Vagina (tissue), 2 donors: ENCODE measurements at regions not wholly inside any gene's neighbourhood (a gene's known extent, or its start where the extent isn't known, plus 50 kb on each side); places are given as distances from the start of the nearest gene placed in this dataset.

Source experiments
- DNase-seq, 2 donors: peaks; one replicate each; pipeline ENCODE4 v3.0.0-alpha.2; 2017; ENCODE audit errors: extremely low spot score in 2 of 2
- H3K27ac ChIP-seq: fragments of 200-600 bp; sonication (generic); one replicate; pipeline ENCODE4 v1.5.1; 2019
- H3K27me3 ChIP-seq: fragments of 200-600 bp; sonication (generic); one replicate; pipeline ENCODE4 v1.5.1; 2019
- H3K36me3 ChIP-seq, 2 donors: fragments of 200-600 bp; sonication (generic); one replicate each; pipeline ENCODE4 v1.5.1; 2017 to 2019
- H3K4me1 ChIP-seq: fragments of 200-600 bp; sonication (generic); one replicate; pipeline ENCODE4 v1.5.1; 2019
- H3K4me3 ChIP-seq, 2 donors: fragments of 200-600 bp; sonication (generic); 1 replicate in 1 of 2; 2 replicates in 1 of 2; pipeline ENCODE4 v1.5.1; 2016 to 2019
- H3K9me3 ChIP-seq: fragments of 200-600 bp; sonication (generic); one replicate; pipeline ENCODE4 v1.5.1; 2019
- POLR2A ChIP-seq, 2 donors: fragments of 450-650 bp; IDR thresholded peaks; one replicate each; pipeline ENCODE4 v1.6.1; 2017; ENCODE audit warnings: antibody characterized with exemption in 2 of 2, mild to moderate bottlenecking in 2 of 2, moderate library complexity in 2 of 2
- POLR2AphosphoS5 ChIP-seq, 2 donors: sonication (generic); formaldehyde crosslinking; IDR thresholded peaks; one replicate each; pipeline ENCODE4 v1.9.0; 2017; ENCODE audit warnings: antibody characterized with exemption in 2 of 2, mild to moderate bottlenecking in 2 of 2, low read depth in 1 of 2; ENCODE audit not compliant: insufficient read depth in 1 of 2
- intact Hi-C: fragments of 100-400 bp; cut with DNase I; formaldehyde crosslinking; loops from one replicate; pipeline ENCODE4 v1.15.1; 2023
- TF ChIP-seq, protein P1 (sequence below), 3 experiments: fragments of 450-650 bp in 2 of 3; fragments of 200-600 bp in 1 of 3; sonication (generic) in 1 of 3; IDR thresholded peaks; one replicate each; pipeline ENCODE4 v1.5.1; 2017 to 2019; ENCODE audit warnings: antibody characterized with exemption in 3 of 3, mild to moderate bottlenecking in 2 of 3, moderate library complexity in 2 of 3

DNA sequence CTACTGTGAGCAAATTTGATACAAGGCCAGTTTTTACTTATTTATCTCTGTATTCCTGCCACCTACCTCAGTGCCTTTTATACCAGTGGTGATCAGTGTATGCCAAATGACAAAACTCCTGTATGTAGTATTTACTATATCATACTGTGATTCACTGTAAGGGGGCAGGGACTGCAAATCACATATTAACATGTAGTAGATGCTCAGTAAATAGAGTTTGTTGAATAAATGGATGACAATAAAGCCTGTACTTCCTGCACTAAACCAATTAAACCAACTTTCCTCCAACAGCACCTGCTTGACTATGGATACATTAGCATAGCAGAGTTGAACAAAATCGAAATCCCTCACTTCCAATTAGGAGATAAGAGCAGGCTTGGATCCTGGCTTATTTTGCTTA lies 73.3 kb upstream of the C1orf87 start:
- TF ChIP-seq POLR2AphosphoS5 (IDR thresholded peaks at IDR 0.05; ENCODE audit: insufficient read depth in 1 of 2, low read depth in 1 of 2) (no peak), POLR2A (IDR thresholded peaks at IDR 0.05) (no peak)
- TF ChIP-seq, protein P1, sequence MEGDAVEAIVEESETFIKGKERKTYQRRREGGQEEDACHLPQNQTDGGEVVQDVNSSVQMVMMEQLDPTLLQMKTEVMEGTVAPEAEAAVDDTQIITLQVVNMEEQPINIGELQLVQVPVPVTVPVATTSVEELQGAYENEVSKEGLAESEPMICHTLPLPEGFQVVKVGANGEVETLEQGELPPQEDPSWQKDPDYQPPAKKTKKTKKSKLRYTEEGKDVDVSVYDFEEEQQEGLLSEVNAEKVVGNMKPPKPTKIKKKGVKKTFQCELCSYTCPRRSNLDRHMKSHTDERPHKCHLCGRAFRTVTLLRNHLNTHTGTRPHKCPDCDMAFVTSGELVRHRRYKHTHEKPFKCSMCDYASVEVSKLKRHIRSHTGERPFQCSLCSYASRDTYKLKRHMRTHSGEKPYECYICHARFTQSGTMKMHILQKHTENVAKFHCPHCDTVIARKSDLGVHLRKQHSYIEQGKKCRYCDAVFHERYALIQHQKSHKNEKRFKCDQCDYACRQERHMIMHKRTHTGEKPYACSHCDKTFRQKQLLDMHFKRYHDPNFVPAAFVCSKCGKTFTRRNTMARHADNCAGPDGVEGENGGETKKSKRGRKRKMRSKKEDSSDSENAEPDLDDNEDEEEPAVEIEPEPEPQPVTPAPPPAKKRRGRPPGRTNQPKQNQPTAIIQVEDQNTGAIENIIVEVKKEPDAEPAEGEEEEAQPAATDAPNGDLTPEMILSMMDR (IDR thresholded peaks at IDR 0.05): no peak
- Histone ChIP-seq H3K27ac (no peak overlapping the region), H3K4me3 (no peak overlapping the region), H3K4me1 (no peaks in the 10 kb centered on the region), H3K9me3 (no peaks in the 10 kb centered on the region), H3K27me3 (no peaks in the 10 kb centered on the region), H3K36me3 (no peaks in the 10 kb centered on the region)
- intact Hi-C loops: no loop called here
- DNase-seq: no peak

DNA sequence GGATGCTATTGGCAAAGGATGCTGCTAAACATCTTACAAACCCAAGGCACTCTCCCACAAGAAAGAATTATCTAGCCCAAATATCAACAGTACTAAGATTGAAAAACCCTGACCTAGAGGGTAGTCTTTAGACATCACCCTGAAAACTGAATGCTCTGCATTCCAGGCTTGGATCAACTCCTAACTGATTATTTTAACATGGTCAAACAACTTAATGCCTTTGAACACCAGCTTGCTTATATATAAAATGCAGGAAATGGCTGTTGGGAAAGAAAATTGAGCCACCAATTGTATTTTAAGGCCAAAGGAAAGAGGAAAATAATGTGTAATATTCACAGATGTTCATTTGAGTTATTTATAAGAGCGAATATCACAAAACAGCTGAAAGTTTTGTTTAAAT lies 72.2 kb upstream of the C1orf87 start:
- Histone ChIP-seq H3K27me3 (no peaks in the 10 kb centered on the region), H3K36me3 (no peaks in the 10 kb centered on the region), H3K9me3 (no peaks in the 10 kb centered on the region), H3K4me3 (no peak overlapping the region), H3K27ac (no peak overlapping the region), H3K4me1 (no peaks in the 10 kb centered on the region)
- TF ChIP-seq POLR2AphosphoS5 (IDR thresholded peaks at IDR 0.05; ENCODE audit: insufficient read depth in 1 of 2, low read depth in 1 of 2): no peak
- TF ChIP-seq, protein P1 (IDR thresholded peaks at IDR 0.05): no peak
- no peak for TF ChIP-seq POLR2A (IDR thresholded peaks at IDR 0.05)
- no peak for DNase-seq
- intact Hi-C loops: no loop called here

DNA sequence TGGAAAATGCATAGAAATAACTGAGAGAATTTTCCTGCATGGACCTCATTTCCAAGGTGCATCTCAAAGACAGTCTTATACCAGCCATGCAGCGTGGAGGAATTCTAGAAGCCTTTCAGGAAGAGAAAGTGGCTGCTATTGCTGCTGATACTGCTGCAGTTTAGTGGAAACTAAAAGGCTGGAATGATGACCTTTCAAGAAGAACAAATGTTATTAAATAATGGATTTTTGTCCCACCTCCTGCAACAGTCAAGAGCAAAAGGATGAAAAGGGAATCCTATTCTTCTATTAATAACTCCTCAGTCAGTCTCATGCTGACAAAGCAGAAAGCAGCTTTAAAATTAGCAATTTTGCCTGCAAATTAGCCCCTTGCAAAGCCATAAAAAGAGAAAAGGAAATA lies 68.2 kb upstream of the C1orf87 start:
- H3K4me1 ChIP-seq: no peaks in the 10 kb centered on the region
- no peaks in the 10 kb centered on the region for H3K36me3 ChIP-seq
- no peaks in the 10 kb centered on the region for H3K27me3 ChIP-seq
- no peak overlapping the region for H3K27ac ChIP-seq
- H3K4me3 ChIP-seq: no peak overlapping the region
- no peak for DNase-seq
- intact Hi-C loops: no loop called here
- TF ChIP-seq POLR2A (IDR thresholded peaks at IDR 0.05) (no peak), POLR2AphosphoS5 (IDR thresholded peaks at IDR 0.05; ENCODE audit: insufficient read depth in 1 of 2, low read depth in 1 of 2) (no peak)
- TF ChIP-seq, protein P1 (IDR thresholded peaks at IDR 0.05): no peak
- H3K9me3 ChIP-seq: no peaks in the 10 kb centered on the region

DNA sequence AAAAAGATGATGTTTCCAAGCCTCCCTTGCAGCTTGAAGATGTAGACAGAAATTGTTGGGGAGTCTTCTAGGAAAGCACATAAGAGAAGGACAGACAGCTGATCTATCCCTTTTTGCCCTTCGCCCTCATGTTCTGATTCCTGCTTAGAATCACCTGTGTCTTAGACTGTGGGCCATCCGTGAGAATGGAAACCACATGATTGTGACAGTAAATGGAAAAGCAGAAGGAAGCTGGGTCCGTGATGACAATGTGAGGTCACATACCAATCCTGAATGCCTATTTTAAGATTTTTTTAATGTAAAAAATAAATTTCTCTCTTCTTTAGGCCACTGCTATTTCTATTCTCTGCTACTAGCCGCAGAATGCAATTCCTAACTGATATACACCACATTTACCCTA lies 67.7 kb upstream of the C1orf87 start:
- no peaks in the 10 kb centered on the region for H3K36me3 ChIP-seq
- H3K4me1 ChIP-seq: no peaks in the 10 kb centered on the region
- no peaks in the 10 kb centered on the region for H3K9me3 ChIP-seq
- intact Hi-C loops: no loop called here
- H3K4me3 ChIP-seq: no peak overlapping the region
- DNase-seq: no peak
- TF ChIP-seq POLR2A (IDR thresholded peaks at IDR 0.05) (no peak), POLR2AphosphoS5 (IDR thresholded peaks at IDR 0.05; ENCODE audit: insufficient read depth in 1 of 2, low read depth in 1 of 2) (no peak)
- TF ChIP-seq, protein P1 (IDR thresholded peaks at IDR 0.05): no peak
- no peak overlapping the region for H3K27ac ChIP-seq
- H3K27me3 ChIP-seq: no peaks in the 10 kb centered on the region

DNA sequence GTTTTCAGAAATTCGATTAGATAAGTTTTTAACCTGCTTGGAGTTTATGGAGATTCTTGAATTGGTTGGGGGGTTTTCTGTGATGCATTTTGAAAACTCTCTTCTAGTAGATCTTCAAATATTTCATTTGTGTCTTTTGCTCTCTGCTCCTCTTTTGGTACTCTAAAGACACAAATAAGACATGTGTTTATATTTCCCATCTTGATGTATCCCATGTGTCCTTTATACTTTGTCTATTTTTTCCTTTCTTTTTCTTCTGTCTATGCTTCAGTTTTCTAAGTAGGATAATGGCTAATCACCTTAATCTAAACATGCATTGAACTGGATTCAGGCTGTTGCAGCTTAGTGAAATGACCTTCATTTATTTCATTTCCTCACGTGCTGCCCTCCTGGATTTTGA lies 63.8 kb upstream of the C1orf87 start:
- no peak overlapping the region for H3K4me3 ChIP-seq
- H3K36me3 ChIP-seq: no peaks in the 10 kb centered on the region
- TF ChIP-seq POLR2AphosphoS5 (IDR thresholded peaks at IDR 0.05; ENCODE audit: insufficient read depth in 1 of 2, low read depth in 1 of 2) (no peak), POLR2A (IDR thresholded peaks at IDR 0.05) (no peak)
- TF ChIP-seq, protein P1 (IDR thresholded peaks at IDR 0.05): no peak
- H3K27me3 ChIP-seq: no peaks in the 10 kb centered on the region
- H3K9me3 ChIP-seq: no peaks in the 10 kb centered on the region
- peaks cover 15% of the 10 kb centered on the region for H3K4me1 ChIP-seq
- DNase-seq: no peak
- intact Hi-C loops: no loop called here
- H3K27ac ChIP-seq: no peak overlapping the region
